Neural cell (in vitro differentiated cells): ENCODE measurements at regions not wholly inside any gene's neighbourhood (a gene's known extent, or its start where the extent isn't known, plus 50 kb on each side); places are given as distances from the start of the nearest gene placed in this dataset.

ENCODE experiments used
- H2AFZ ChIP-seq: fragments of 200-600, 300-800 bp; sonication (generic), shearing (Covaris generic); 2 replicates; pipeline ENCODE4 v1.6.0; 2014; ENCODE audit warnings: low read depth, mild to moderate bottlenecking, antibody characterized with exemption, low read length, moderate library complexity
- H3F3A ChIP-seq: fragments of 200-600 bp; shearing (Covaris generic); 2 replicates; pipeline ENCODE4 v1.6.1; 2016; ENCODE audit warnings: mild to moderate bottlenecking, moderate library complexity, mixed read lengths, antibody characterized with exemption, low read length; ENCODE audit not compliant: insufficient read depth, poor library complexity, severe bottlenecking
- H3K27ac ChIP-seq: fragments of 200-600, 300-800 bp; sonication (generic), shearing (Covaris generic); 2 replicates; pipeline ENCODE4 v1.5.1; 2014; ENCODE audit warnings: mild to moderate bottlenecking, low read length, moderate library complexity
- H3K27me3 ChIP-seq: fragments of 300-800, 200-600 bp; sonication (generic), shearing (Covaris generic); 2 replicates; pipeline ENCODE4 v1.6.0; 2014; ENCODE audit warnings: mild to moderate bottlenecking, low read depth, low read length, moderate library complexity; ENCODE audit not compliant: insufficient read depth
- H3K36me3 ChIP-seq: fragments of 300-800, 200-600 bp; sonication (generic), shearing (Covaris generic); 2 replicates; pipeline ENCODE4 v1.5.1; 2014; ENCODE audit warnings: mild to moderate bottlenecking, antibody characterized with exemption, low read length, moderate library complexity; ENCODE audit not compliant: insufficient read depth
- H3K4me2 ChIP-seq: fragments of 300-800, 200-600 bp; sonication (generic), shearing (Covaris generic); 2 replicates; pipeline ENCODE4 v1.6.0; 2014; ENCODE audit warnings: mild to moderate bottlenecking, low read length
- H3K4me3 ChIP-seq: fragments of 300-800, 200-600 bp; sonication (generic), shearing (Covaris generic); 2 replicates; pipeline ENCODE4 v1.5.1; 2014; ENCODE audit warnings: mild to moderate bottlenecking, low read length, moderate library complexity
- H3K79me2 ChIP-seq: fragments of 200-600 bp; shearing (Covaris generic); replicated peaks from 2 replicates; pipeline ENCODE4 v1.6.0; 2014; ENCODE audit warnings: mild to moderate bottlenecking, low read length, moderate library complexity; ENCODE audit not compliant: insufficient read depth
- H3K9ac ChIP-seq: fragments of 300-800, 200-600 bp; sonication (generic), shearing (Covaris generic); 2 replicates; pipeline ENCODE4 v1.6.1; 2016; ENCODE audit warnings: mild to moderate bottlenecking, low read length, mixed read lengths
- H3K9me2 ChIP-seq: fragments of 200-600 bp; shearing (Covaris generic); 2 replicates; pipeline ENCODE4 v1.6.1; 2016; ENCODE audit warnings: mild to moderate bottlenecking, low read length, mixed read lengths; ENCODE audit not compliant: insufficient read depth
- H3K9me3 ChIP-seq: fragments of 200-600, 300-800 bp; sonication (generic), shearing (Covaris generic); 2 replicates; pipeline ENCODE4 v1.6.1; 2016; ENCODE audit warnings: mild to moderate bottlenecking, mixed run types, low read length, moderate library complexity, mixed read lengths
- H4K20me1 ChIP-seq: fragments of 200-600 bp; shearing (Covaris generic); 2 replicates; pipeline ENCODE4 v1.6.1; 2016; ENCODE audit warnings: mild to moderate bottlenecking, mixed run types; ENCODE audit not compliant: insufficient read depth
- EP300 ChIP-seq: fragments of 450-650 bp; conservative IDR thresholded peaks from 2 replicates; pipeline ENCODE4 v1.6.1; 2014; ENCODE audit warnings: antibody characterized with exemption, mild to moderate bottlenecking, moderate library complexity; ENCODE audit not compliant: poor library complexity, severe bottlenecking
- EZH2 ChIP-seq: fragments of 200-600, 300-800 bp; shearing (Covaris generic), sonication (generic); IDR thresholded peaks from 2 replicates; pipeline ENCODE4 v1.6.1; 2014; ENCODE audit warnings: antibody characterized with exemption, low read length, borderline replicate concordance, mild to moderate bottlenecking; ENCODE audit not compliant: insufficient read depth, poor library complexity, severe bottlenecking
- MXI1 ChIP-seq: fragments of 450-650 bp; conservative IDR thresholded peaks from 2 replicates; pipeline ENCODE4 v1.6.1; 2014; ENCODE audit warnings: antibody characterized with exemption, mild to moderate bottlenecking; ENCODE audit not compliant: poor library complexity, severe bottlenecking
- POLR2AphosphoS5 ChIP-seq: IDR thresholded peaks from 2 replicates; pipeline ENCODE4 v1.6.1; 2012
- RAD21 ChIP-seq: fragments of 450-650 bp; conservative IDR thresholded peaks from 2 replicates; pipeline ENCODE4 v1.6.1; 2014; ENCODE audit warnings: antibody characterized with exemption, mild to moderate bottlenecking, moderate library complexity
- SMC3 ChIP-seq: fragments of 450-650 bp; conservative IDR thresholded peaks from 2 replicates; pipeline ENCODE4 v1.6.1; 2014; ENCODE audit warnings: antibody characterized with exemption, mild to moderate bottlenecking, moderate library complexity; ENCODE audit not compliant: poor library complexity
- TAF1 ChIP-seq: IDR thresholded peaks from 2 replicates; pipeline ENCODE4 v1.6.1; 2012; ENCODE audit warnings: low read depth
- TF ChIP-seq, protein P1 (sequence below): fragments of 450-650 bp; IDR thresholded peaks from 2 replicates; pipeline ENCODE4 v1.5.1; 2014; ENCODE audit warnings: antibody characterized with exemption, mild to moderate bottlenecking, moderate library complexity; ENCODE audit not compliant: poor library complexity, severe bottlenecking
- TF ChIP-seq, protein P2 (sequence below): IDR thresholded peaks from 2 replicates; pipeline ENCODE4 v1.6.1; 2012; ENCODE audit warnings: borderline replicate concordance

DNA sequence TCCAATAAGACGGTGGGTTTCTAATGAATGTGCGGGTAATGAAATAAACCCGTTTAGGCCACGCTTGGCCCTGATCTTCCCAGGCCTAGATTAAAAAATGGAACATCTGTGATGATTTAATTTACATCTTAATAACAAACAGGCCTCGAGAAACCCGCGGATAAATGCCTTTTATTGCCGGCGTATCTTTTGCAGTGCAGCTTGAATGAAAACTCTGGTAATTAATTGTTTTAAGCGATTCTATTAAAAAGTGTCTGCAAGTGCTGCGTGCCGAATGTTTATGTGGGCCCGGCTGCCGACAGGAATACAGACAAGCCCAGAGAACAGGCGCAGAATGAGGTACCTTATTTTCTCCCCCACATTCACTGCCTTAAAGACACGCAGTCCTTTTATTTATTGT lies 420.7 kb downstream of the MN1 start:
- TF ChIP-seq EZH2 (no peak), SMC3 (no peak), EP300 (no peak), MXI1 (no peak), RAD21 (no peak), POLR2AphosphoS5 (no peak), TAF1 (no peak)
- TF ChIP-seq, protein P1, sequence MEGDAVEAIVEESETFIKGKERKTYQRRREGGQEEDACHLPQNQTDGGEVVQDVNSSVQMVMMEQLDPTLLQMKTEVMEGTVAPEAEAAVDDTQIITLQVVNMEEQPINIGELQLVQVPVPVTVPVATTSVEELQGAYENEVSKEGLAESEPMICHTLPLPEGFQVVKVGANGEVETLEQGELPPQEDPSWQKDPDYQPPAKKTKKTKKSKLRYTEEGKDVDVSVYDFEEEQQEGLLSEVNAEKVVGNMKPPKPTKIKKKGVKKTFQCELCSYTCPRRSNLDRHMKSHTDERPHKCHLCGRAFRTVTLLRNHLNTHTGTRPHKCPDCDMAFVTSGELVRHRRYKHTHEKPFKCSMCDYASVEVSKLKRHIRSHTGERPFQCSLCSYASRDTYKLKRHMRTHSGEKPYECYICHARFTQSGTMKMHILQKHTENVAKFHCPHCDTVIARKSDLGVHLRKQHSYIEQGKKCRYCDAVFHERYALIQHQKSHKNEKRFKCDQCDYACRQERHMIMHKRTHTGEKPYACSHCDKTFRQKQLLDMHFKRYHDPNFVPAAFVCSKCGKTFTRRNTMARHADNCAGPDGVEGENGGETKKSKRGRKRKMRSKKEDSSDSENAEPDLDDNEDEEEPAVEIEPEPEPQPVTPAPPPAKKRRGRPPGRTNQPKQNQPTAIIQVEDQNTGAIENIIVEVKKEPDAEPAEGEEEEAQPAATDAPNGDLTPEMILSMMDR: no peak
- TF ChIP-seq, protein P2, sequence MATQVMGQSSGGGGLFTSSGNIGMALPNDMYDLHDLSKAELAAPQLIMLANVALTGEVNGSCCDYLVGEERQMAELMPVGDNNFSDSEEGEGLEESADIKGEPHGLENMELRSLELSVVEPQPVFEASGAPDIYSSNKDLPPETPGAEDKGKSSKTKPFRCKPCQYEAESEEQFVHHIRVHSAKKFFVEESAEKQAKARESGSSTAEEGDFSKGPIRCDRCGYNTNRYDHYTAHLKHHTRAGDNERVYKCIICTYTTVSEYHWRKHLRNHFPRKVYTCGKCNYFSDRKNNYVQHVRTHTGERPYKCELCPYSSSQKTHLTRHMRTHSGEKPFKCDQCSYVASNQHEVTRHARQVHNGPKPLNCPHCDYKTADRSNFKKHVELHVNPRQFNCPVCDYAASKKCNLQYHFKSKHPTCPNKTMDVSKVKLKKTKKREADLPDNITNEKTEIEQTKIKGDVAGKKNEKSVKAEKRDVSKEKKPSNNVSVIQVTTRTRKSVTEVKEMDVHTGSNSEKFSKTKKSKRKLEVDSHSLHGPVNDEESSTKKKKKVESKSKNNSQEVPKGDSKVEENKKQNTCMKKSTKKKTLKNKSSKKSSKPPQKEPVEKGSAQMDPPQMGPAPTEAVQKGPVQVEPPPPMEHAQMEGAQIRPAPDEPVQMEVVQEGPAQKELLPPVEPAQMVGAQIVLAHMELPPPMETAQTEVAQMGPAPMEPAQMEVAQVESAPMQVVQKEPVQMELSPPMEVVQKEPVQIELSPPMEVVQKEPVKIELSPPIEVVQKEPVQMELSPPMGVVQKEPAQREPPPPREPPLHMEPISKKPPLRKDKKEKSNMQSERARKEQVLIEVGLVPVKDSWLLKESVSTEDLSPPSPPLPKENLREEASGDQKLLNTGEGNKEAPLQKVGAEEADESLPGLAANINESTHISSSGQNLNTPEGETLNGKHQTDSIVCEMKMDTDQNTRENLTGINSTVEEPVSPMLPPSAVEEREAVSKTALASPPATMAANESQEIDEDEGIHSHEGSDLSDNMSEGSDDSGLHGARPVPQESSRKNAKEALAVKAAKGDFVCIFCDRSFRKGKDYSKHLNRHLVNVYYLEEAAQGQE: no peak
- no peaks in the 10 kb centered on the region for H4K20me1 ChIP-seq
- no peak overlapping the region for H3K9ac ChIP-seq
- H3K36me3 ChIP-seq: no peaks in the 10 kb centered on the region
- no peak overlapping the region for H2AFZ ChIP-seq
- H3F3A ChIP-seq: no peaks in the 10 kb centered on the region
- H3K9me2 ChIP-seq: no peaks in the 10 kb centered on the region
- H3K27ac ChIP-seq: no peak overlapping the region
- H3K4me3 ChIP-seq: no peak overlapping the region
- no peaks in the 10 kb centered on the region for H3K9me3 ChIP-seq
- no peak overlapping the region for H3K4me2 ChIP-seq
- H3K79me2 ChIP-seq: no peaks in the 10 kb centered on the region
- no peaks in the 10 kb centered on the region for H3K27me3 ChIP-seq

DNA sequence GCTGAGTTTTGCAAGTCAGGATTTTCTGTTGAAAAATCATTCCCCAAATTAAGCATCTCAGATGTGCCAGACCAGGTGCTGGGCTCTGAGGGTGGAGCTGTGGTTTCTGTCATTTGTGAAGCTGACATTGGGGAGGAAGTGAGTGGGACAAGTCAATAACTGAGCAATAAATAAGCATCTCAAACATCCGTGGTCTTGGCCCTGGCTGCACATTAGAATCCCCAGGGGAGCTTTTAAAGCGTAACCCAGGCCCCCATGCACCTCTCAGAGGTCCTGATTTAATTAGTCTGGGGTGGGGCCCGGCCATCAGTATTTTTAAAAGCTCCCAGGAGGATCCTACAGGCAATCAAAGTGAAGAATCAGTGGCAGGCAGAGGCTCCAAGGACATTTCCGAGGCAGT lies 420.0 kb downstream of the MN1 start:
- Histone ChIP-seq H3K4me3 (no peak overlapping the region), H3K9ac (no peak overlapping the region), H3K27ac (no peak overlapping the region), H3F3A (no peaks in the 10 kb centered on the region), H3K4me2 (no peak overlapping the region), H3K36me3 (no peaks in the 10 kb centered on the region), H3K79me2 (no peaks in the 10 kb centered on the region), H3K9me3 (no peaks in the 10 kb centered on the region), H2AFZ (no peak overlapping the region), H4K20me1 (no peaks in the 10 kb centered on the region), H3K27me3 (no peaks in the 10 kb centered on the region), H3K9me2 (no peaks in the 10 kb centered on the region)
- no peak for TF ChIP-seq MXI1
- TF ChIP-seq, protein P2: no peak
- TF ChIP-seq SMC3: no peak
- no peak for TF ChIP-seq EZH2
- TF ChIP-seq TAF1: no peak
- no peak for TF ChIP-seq RAD21
- TF ChIP-seq POLR2AphosphoS5: no peak
- no peak for TF ChIP-seq EP300
